ENCODE measurements at regions not wholly inside any gene's neighbourhood (a gene's known extent, or its start where the extent isn't known, plus 50 kb on each side); places are given as distances from the start of the nearest gene placed in this dataset.

- TF ChIP-seq, protein P1, sequence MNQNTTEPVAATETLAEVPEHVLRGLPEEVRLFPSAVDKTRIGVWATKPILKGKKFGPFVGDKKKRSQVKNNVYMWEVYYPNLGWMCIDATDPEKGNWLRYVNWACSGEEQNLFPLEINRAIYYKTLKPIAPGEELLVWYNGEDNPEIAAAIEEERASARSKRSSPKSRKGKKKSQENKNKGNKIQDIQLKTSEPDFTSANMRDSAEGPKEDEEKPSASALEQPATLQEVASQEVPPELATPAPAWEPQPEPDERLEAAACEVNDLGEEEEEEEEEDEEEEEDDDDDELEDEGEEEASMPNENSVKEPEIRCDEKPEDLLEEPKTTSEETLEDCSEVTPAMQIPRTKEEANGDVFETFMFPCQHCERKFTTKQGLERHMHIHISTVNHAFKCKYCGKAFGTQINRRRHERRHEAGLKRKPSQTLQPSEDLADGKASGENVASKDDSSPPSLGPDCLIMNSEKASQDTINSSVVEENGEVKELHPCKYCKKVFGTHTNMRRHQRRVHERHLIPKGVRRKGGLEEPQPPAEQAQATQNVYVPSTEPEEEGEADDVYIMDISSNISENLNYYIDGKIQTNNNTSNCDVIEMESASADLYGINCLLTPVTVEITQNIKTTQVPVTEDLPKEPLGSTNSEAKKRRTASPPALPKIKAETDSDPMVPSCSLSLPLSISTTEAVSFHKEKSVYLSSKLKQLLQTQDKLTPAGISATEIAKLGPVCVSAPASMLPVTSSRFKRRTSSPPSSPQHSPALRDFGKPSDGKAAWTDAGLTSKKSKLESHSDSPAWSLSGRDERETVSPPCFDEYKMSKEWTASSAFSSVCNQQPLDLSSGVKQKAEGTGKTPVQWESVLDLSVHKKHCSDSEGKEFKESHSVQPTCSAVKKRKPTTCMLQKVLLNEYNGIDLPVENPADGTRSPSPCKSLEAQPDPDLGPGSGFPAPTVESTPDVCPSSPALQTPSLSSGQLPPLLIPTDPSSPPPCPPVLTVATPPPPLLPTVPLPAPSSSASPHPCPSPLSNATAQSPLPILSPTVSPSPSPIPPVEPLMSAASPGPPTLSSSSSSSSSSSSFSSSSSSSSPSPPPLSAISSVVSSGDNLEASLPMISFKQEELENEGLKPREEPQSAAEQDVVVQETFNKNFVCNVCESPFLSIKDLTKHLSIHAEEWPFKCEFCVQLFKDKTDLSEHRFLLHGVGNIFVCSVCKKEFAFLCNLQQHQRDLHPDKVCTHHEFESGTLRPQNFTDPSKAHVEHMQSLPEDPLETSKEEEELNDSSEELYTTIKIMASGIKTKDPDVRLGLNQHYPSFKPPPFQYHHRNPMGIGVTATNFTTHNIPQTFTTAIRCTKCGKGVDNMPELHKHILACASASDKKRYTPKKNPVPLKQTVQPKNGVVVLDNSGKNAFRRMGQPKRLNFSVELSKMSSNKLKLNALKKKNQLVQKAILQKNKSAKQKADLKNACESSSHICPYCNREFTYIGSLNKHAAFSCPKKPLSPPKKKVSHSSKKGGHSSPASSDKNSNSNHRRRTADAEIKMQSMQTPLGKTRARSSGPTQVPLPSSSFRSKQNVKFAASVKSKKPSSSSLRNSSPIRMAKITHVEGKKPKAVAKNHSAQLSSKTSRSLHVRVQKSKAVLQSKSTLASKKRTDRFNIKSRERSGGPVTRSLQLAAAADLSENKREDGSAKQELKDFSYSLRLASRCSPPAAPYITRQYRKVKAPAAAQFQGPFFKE (tag by site-specific recombination; IDR thresholded peaks at IDR 0.05; ENCODE audit: borderline replicate concordance), result no peak
Measured at GRCh38 chr14:73797543-73798265, 53.9 kb upstream of the PTGR2 start (continued).

DNA sequence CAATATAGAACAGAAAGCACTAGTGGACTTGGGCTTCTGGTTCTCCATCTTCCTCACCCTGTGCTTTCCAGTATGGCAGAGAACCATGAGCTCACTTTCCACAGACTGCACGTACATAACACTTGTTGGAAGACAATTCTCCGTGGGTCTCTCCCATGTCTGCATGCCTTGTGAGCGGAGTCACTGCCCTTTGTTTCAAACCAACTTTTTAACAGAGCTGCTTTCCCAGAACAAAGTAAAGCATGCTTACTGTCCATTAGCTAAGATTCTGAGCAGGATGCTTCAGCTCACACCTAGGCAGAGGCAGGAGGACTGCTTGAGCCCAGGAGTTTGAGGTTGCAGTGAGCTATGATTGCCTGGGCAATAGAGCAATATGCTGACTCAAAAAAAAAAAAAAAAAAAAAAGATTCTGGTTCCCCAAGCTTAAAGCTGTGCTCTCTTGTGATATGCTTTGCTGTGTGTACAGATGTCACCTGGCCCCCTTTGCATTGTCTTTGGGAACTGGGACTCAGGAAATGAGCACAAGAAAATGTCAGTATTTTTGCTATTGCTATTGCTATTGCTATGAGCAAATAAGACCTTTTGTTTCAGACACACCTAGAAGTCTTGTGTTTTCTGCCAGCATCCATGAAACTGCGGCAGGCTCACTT lies 54.6 kb upstream of the PTGR2 start:
- TF ChIP-seq WT1 (tag by site-specific recombination; IDR thresholded peaks at IDR 0.05), result no peak
- no peak for TF ChIP-seq ZNF138 (tag by site-specific recombination; IDR thresholded peaks at IDR 0.05; ENCODE audit: borderline replicate concordance)
- no peak for TF ChIP-seq ZNF660 (tag by site-specific recombination; IDR thresholded peaks at IDR 0.05)
- Histone ChIP-seq H3K27ac (ENCODE audit: extremely low read depth, low read depth, low read length) (no peak overlapping the region), H3K4me1 (ENCODE audit: control insufficient read depth, insufficient read depth, low read length) (no peaks in the 10 kb centered on the region), H3K36me3 (ENCODE audit: control insufficient read depth in 2 of 2, insufficient read depth in 1 of 2, low read length in 2 of 2) (no peaks in the 10 kb centered on the region), H3K4me3 (ENCODE audit: low read depth, low read length) (no peak overlapping the region), H3K9me3 (ENCODE audit: control insufficient read depth, insufficient read depth, low read depth, low read length) (no peaks in the 10 kb centered on the region)
- POLR2A ChIA-PET, result interaction anchor here (0.6 to 1.6 kb wide), 5 partner anchors 10 to 83 kb away, joined by 3 to 4 read pairs (median 3); partner anchors contain the start of gene PNMA1
- CTCF ChIA-PET, result interaction anchor here (0.6 to 1.4 kb wide), 5 partner anchors 11 to 110 kb away, joined by 3 to 7 read pairs (median 3); no protein-coding TSS in a partner anchor

DNA sequence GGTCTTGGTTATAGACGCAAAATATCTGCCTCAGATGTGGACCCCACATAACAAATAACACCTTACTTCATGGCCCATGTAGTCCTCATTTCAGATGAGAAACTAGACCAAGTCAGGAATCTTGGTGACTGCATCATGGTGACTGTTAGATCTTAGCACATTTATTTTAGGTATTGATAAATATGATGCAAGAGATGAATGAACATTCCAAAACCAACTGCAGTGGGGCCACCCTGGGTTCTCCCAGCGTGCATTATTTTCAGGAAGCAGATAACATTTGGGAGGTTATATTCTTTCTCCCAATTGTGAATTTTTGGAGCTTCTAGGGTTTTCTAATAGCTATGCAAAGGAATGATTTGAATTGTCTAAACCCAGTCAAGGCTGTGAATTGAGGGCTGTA lies 55.2 kb upstream of the PTGR2 start:
- POLR2A ChIA-PET, result interaction anchor here (0.6 to 1.6 kb wide), 4 partner anchors 10 to 31 kb away, joined by 3 to 4 read pairs (median 4); no protein-coding TSS in a partner anchor
- TF ChIP-seq ZNF24 (tag by site-specific recombination; IDR thresholded peaks at IDR 0.05), result no peak
- no peak for TF ChIP-seq ZBTB10 (tag by site-specific recombination; IDR thresholded peaks at IDR 0.05)
- no peak for TF ChIP-seq ZNF747 (tag by site-specific recombination; IDR thresholded peaks at IDR 0.05)
- TF ChIP-seq ZNF341 (tag by site-specific recombination; IDR thresholded peaks at IDR 0.05; ENCODE audit: low read depth), result no peak
- TF ChIP-seq HIC1 (tag by site-specific recombination; IDR thresholded peaks at IDR 0.05), result no peak
- TF ChIP-seq ZSCAN23 (tag by site-specific recombination; IDR thresholded peaks at IDR 0.05), result no peak
- no peak for TF ChIP-seq PRDM1 (tag by site-specific recombination; IDR thresholded peaks at IDR 0.05)
- TF ChIP-seq ZNF692 (tag by site-specific recombination; IDR thresholded peaks at IDR 0.05), result no peak
- no peak for TF ChIP-seq SP7 (tag by site-specific recombination; IDR thresholded peaks at IDR 0.05)
- no peak for TF ChIP-seq BCL11B (tag by site-specific recombination; IDR thresholded peaks at IDR 0.05; ENCODE audit: low read depth)

More for the DNA sequence above, 55.2 kb upstream of the PTGR2 start:
- H3K36me3 ChIP-seq (ENCODE audit: control insufficient read depth in 2 of 2, insufficient read depth in 1 of 2, low read length in 2 of 2), result no peaks in the 10 kb centered on the region
- no peak overlapping the region for H3K4me3 ChIP-seq (ENCODE audit: low read depth, low read length)
- CTCF ChIA-PET, result interaction anchor here (1.1 to 1.4 kb wide), 2 partner anchors 29 to 30 kb away, joined by 3 to 7 read pairs; no protein-coding TSS in a partner anchor
- H3K27ac ChIP-seq (ENCODE audit: extremely low read depth, low read depth, low read length), result no peak overlapping the region
- no peaks in the 10 kb centered on the region for H3K4me1 ChIP-seq (ENCODE audit: control insufficient read depth, insufficient read depth, low read length)
- H3K9me3 ChIP-seq (ENCODE audit: control insufficient read depth, insufficient read depth, low read depth, low read length), result no peaks in the 10 kb centered on the region
